ENCODE measurements at regions not wholly inside any gene's neighbourhood (a gene's known extent, or its start where the extent isn't known, plus 50 kb on each side); places are given as distances from the start of the nearest gene placed in this dataset.

DNA sequence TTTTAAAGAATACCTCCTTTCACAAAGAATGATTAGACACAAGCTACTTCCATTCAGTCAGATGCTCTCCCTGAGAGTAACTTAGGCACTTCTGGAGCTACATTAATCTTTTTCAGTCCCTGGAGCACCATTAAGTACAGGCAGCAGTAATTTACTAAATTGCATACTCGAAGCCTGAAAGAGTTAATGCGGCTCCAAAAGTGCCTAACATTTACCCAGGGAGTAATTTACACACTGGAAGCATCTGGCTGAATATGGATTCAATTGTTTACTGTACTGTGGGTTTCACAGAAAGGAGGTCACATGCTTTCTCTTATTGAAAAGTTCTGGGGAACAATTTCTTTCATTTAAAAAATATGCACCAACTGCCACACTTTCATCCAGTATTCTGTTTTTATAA, 260.8 kb upstream of the TENM3 start:
- no peak for DNase-seq

DNA sequence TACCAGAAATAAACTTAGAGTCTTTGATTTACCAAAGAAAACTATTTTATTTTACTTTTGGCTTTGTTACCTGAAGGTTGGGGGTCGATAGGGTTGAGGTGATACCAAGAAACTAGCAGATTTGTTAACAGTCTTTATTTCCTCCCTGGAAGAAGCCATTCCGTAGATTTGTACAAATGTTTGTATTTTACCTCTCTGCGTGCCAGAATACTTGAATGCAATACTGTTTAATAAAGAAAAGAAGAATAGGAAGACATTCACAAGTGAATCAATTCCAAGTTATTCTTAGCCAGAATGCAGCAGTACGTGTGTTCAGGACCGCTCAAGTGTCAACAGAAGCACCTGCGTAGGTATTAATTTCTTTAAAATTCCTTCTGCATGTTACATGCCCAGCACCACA, 260.3 kb upstream of the TENM3 start:
- no peak for DNase-seq

DNA sequence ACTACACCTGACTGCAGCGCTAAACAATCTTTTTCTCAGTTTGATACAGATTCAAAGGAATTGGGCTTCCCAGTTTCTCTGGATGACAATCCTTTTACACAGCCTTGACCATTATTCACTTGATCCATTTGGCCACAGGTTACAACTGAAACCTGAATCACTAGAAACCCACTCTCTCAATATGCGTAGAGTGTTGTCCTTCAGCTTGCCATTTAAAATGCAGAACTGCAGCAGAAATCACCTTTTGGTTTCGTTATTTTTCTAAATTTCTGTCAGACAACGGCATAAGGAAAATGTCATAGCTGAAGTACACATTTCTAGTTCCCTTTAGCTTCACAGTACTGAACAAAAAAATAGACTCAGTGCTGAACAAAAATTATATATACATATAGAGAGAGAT, 255.8 kb upstream of the TENM3 start:
- no peak for DNase-seq

DNA sequence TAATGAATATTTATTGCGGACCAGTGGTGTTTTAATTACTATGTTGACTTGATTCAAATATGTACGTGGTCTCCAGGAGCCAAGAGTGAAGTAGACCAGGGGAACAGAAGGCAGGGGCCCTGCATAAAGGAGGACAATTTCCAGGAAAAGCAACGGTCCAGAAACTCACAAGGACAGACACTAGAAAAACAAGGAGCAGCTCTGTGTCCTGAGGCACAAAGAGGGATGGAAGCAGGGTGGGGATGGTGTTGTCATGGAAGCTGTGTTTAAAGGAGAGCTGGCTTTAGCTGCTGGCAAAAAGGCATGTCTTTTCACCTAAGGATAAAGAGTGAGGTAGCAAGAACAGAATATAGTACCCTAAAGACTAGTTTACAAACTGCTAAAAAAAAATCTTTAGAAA, 254.1 kb upstream of the TENM3 start:
- DNase-seq, result no peak

DNA sequence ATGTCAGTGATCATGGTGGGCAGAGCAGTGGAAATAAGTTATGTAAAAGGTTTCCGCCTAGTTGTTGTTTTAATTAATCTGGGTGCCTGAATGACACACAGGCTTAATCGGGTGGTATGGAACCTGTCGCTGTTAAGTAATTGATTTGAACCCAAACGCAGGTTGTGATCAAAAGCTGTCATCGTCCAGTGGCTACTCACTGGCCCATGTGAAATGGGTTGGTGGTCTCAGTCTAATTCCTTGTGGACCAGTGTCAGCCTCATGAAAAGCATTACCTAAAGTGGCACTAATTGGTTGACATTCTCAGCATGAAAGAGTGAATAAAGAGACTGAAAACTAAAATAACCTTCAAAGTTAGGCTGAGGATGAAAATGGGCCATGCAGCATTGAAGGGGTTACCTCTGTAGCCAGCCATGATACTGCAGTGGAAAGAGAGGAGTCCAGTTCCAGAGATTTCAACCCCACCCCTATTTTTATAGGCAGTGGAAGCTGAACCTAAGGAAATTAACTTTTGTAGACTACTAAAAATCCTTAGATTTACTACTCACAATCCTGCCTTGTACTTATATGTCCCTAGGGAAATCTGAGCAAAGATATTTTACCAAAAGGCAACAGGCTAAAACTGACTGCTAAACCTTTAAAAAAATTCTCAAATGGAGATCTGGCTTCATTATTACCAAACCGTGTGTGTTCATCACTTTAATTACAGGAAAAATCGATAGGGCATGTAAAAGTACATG, 251.7 kb upstream of the TENM3 start:
- no peak for DNase-seq

DNA sequence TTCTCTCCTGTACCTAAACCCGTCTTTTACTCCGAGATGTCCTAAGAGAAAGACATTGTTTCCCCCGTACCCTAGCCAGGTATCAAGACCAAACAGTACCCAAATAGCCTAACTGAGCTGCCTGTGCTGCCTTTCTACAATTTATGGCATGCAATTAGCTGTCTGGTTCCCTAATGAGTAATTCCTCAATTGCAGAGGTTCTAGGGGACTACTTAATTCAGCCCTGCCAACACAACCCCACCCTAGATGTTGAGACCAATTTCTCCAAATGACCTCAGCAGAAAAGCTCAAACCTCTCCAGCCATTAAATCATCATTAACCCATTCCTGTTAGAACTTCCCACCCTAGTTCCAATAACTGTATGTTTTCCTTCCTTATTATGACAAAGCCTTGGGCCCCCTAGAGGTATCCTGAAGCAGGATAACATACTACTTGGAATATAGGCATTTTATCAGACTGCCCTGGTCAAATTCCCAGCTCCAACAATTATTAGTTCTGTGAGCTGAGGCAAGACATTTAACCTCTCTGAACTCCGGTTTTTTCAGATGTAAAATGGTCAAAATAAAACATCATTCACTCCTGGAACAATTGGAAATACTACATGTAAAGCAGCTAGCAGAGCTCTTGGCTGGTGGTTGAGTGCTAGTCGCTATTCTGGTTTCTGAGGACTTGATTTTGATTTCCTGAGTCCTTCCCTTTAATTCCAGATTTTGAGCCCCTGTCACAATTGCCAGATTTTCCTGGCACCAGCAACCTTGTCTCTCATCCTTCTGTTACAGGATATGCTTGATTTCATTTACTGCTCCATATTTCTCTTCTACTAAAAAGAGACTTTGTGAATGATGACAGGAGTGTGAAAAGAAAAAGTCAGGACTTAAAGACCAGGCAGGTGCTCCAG, 244.6 kb upstream of the TENM3 start:
- no peak for DNase-seq

DNA sequence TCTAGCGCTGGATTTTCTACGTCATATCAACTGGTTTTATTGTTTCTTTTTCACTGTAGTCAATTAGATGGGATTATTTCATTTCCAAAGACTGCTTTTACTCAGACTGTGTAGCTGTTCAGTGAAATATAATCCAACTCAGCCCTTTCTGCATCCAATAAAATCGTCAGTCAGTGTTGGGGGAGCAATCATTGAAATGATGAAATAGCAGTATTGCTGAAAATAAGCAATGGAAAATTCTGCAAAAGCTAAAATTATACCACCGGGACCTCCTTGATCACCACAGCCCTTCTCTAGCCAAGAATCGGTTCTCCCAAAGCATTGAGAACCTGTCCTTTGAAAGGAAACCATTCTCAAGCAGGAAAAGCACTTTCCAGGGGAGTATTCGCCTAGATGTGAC, 243.1 kb upstream of the TENM3 start:
- no peak for DNase-seq

DNA sequence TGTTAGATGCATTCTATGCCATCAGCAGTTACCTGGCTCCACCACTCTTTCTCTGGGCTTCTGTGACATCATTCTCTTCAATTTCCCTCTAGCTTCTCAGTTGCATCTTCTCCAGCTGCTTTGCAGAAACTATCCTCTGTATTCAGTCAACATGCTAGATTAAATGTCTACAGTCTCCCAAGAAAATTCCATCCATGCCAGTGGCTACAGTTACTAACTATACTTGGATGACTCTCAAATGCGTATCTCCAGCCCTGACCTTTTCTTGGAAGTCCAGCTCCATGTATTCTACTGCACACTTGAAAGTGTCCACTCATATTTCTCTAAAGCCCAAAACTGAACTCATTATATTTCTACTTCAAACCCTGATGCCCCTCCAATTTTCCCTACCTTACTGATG, 232.3 kb upstream of the TENM3 start:
- no peak for DNase-seq

DNA sequence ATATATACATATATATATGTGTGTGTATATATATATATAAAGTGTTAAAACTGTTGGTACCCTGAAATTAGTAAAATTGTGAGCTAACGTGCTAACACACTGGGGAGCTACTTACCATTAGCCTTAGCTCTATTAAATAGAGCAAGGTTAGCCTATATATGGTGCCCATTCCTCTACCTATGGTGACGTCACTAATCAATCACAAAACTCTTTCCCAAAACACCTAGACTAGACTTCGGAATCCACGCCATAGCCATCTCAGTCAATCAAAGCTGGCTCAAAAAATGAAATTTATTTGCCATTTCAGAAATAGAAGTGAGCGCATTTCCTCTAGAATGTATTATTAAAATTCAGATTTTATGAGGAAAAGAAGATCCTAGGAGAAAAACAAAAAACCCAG, 229.0 kb upstream of the TENM3 start:
- no peak for DNase-seq

DNA sequence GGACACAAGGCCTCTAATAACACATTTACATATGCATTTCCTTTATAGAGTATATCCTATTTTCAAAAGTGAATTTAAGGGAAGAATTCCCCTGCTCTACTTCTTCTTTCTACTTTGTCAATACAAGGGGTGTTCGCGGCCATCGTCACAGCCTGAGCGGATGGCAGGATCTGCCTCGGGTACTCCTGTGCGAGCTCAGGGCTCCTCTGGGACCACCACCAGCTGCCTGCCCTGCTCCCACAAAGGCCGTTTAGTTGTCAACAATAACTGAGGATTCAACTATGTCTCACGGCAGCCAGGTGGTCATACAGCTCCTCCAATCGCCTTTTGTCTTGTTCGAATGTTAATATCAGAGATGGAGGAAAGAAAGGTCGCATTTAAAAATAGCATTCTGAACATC, 228.2 kb upstream of the TENM3 start:
- DNase-seq, result no peak

DNA sequence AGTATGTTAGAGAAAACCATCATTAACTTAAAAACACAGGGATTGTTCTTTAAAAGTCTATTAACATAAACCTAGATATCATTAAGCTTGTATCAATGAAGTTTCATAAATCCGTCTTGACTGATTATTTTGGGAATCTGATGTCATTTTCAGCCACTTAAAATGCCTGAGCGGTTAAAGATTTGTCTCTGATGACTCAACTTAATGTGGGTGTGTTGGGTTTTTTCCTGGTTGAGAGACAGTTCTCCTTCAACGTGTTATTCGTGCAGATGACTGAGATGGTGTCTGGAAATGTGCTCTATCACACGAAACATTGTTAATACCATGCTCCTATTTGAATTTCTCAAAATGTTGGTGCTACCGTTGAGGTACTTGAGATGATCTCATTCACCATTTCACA, 227.3 kb upstream of the TENM3 start:
- DNase-seq, result no peak

DNA sequence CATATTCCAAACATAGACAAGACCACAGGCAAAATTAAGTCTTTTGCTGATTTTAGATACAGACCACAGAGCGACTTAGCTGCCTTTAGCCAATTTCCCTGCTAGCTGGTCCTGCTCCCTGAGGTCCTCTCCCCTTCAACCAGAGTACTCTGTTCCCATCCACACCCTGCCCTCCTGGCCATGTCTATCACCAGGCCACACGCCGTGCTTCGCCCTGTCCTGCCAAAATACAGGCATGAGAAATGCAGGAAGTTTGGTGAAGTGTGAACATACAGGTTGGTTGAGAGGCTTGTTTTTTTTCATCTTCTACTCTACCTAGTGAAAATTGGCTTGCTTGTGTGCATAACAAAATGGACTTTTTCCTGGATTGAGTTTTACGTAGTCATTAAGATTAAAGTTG, 226.2 kb upstream of the TENM3 start:
- no peak for DNase-seq

DNA sequence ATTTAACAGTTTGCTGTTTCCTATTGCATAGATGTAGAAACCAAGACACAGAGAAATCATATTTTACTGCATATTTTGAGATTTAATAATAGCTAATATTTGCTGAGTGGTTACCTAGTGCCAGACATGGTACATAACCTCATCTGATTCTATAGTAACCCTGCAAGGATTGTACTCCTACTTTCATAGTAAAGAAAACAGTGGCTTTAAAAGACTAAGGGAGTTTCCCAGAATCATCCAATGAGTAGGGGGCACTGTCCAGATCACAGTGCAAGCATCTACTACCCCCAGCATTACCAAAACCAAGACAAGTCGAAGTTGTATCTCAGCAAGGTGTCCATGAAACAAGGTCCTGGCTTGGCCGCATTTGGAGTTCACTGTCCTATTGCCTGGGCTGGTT, 224.5 kb upstream of the TENM3 start:
- no peak for DNase-seq

DNA sequence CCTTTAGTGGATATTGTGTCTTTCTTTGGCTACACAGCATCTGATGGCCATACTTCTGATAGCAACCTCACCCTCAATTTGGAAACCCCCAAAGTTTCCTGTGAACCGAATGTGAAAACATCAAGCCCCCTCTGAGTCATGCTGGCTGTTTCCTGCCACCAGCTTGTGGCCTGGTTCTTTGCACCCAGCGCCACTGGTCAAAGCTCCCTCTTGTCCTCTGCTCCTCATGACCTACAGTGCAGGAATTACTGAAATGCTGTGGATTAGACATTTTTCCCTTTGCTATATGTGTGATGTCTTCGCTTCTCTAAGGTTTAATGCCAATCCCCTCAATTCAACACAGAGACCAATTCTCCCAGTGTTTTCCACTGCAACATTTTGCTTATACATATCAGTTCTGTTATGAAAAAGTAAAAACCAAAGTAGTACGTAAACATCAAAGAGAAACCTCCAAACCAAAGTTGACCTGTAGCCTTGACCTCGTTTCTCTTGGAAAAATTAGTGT, 224.0 kb upstream of the TENM3 start:
- no peak for DNase-seq

DNA sequence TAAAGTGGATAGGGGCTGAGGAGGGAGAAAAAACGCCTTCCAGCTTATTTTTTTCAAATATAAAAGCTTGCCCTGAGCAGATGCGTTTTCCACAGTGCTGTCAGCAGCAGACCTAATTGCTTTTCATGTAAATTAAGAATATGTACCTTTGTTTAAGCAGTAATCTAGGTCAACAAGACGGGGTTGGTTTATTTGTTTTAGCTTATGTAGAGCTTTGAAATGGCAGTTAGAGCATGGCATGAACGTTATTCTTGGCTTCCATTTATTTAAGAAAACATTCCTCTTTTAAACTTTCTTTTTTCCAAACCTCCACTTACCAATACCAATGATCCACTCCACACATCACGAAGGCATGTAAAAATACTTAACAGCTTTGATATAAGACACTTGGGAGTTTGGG, 220.3 kb upstream of the TENM3 start:
- DNase-seq, result no peak

DNA sequence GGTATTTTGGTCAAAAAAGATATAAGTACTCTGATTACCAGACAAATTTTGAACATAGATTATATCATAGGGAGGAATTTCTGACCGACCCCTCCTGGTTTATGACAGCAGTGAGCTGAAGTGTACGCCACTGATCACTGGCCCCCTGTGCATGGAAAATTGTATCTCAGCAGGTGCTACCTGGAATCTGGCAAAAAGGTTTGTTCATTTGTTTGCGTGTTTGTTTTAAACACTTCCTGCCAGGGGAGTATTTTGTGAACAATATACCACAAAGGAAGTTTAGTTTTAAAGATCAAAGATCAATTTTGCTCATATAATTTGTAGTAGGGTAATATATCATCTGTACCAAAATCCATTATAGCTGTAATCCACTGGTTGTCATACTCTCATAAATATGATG, 219.7 kb upstream of the TENM3 start:
- DNase-seq, result no peak

DNA sequence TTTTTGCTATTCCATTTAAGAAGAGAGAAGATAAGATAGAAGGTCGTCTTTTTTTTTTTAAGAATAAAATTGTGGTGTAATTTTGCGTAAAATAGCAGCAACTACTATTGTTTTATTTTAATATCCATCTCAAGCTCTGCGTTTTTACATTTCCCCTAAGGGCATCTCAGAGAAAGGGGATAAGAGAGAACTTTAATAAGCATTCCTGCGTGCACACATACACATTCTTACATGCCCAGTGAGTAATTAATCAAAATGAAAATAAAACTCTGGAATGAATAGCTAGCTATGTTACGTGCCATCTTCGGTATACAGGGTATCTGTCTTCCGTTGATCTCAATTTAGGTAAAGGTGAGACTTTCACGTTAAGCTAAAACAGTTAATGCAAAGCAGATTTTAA, 200.3 kb upstream of the TENM3 start:
- DNase-seq, result no peak

DNA sequence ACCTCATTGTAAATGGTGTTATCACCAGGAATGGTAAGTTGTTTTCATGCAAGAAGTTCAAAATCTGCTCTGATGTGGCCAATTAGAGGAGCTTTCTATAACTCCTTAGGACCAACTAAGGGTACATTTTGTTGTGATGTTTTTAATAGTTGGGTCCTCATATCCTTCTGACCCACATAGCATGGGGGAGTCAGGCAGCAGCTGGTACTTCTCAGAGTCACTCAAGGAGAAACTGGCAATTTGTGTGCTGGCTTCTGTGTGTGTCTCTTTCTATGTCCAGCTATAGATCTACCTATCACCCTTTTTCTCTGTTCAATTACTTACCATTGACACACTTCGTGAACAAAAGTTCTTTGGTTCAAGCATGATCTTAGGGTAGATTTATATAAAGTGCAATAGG, 194.3 kb upstream of the TENM3 start:
- no peak for DNase-seq

DNA sequence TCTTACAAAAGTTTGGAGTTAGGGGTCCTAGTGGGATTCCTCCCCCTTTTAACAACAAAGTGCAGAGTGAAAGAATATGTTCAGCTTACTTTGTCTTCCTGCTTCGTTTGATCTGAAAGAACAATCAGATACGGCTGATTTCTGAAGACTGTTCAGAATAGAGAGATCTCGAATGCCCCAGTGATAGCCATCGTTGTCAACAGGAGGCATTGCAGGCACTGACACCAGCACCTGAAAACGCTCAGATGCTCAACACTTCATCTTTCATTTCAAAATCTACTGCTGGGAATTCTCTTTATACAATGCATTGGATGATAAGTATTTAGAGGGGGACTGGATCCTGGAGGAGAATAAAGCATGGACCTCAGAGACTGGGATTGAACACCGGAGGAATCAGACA, 186.3 kb upstream of the TENM3 start:
- DNase-seq, result no peak

DNA sequence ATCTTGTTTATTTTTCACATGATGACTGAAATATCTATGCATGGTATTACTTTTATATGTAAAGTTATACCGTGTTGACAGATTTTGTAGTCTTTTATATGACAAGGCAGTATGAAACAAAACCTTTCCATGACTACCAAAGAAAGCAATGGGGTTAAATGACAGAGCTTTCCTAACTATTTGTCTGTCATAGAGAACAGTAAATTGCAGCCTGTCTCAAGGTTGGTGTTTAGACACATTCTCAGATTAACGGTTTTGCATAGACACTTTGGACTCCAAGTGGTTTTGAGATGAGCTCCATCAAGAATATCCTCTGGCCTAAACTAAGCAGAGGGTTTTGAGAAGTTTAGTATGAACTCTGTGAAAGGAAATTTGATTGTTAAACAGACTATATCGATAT, 180.7 kb upstream of the TENM3 start:
- DNase-seq, result no peak

DNA sequence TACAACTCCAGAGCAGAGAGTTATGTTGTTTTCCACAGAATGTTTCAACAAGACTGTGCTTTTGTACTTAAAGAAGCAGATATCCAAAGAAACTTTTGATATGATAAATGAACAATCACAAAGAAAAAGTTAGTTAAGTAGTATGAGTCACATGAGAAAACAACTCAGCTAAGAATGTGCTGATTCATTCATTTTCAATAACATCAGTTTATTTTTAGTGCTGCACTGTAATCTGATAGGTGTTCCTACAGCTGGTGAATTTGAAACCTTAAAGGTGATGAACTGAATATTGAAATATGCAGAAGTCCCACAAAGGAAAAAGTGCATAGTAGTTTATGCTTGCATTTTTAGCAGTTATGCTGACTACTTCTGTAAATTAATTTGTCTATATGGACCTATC, 180.3 kb upstream of the TENM3 start:
- DNase-seq, result no peak

DNA sequence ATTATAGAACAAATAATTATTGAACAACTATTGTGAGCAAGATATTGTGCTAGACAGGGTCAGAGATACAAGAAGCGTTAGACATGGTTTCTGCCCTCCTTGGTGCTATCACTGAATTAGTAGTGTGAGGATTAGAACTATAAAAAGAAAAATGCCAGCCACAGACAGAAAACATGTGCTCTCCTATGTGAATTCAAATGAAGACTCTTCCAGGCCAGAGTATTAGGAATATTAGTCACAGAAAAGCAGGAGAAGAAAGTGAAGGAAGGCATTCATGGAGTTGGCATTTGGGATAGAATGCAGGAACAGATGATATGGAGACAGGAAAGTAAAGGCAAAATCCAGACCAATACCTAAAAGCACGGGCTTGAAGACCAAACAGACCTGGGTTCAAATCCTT, 179.6 kb upstream of the TENM3 start:
- no peak for DNase-seq

DNA sequence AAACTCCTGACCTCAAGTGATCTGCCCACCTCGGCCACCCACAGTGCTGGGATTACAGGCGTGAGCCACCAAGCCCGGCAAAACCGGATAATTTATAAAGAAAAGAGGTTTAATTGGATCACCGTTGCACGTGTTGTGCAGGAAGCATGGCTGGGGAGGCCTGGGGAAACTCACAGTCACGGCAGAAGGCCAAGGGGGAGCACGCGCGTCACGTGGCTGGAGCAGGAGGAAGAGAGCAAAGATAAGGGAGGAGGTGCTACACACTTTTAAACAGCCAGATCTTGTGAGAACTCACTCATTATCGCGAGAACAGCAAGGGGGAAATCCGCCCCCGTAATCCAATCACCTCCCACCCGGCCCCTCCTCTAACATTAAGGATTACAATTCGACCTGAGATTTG, 177.9 kb upstream of the TENM3 start:
- no peak for DNase-seq

DNA sequence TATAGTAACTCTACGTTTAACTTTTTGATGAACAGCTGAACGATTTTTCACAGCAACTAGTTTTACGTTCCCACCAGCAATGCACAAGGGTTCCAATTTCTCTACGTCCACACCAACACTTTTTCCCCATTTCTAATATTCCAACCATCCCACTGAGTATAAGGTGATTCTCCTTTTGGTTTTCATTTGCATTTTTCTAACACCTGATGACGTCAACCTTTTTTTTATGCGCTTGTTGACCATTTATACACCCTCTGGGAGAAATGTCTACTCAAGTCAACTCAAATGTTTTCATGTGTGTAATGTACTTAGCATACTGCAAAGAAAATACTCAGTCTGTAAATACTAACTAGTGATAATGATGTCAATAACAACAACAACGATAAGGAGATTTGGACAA, 177.2 kb upstream of the TENM3 start:
- no peak for DNase-seq

DNA sequence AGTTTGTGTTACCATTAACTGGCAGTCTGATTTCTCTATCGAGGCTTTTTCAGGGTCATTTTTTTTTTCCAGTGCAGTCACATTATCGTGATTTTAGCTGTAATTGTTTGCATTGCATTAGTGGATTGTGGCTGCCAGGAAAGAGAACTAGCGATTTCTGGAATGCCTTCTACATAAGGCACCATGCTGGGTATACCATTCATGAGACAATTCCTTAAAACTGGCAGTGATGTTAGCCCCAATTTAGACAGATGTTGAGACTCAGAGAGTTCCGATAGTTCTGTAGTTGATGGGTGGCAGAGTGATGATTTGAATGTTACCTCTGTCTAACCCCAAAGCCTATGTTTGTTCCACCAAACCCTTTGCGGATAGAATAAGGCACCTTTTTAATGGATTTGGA, 175.4 kb upstream of the TENM3 start:
- no peak for DNase-seq

Measured in DMS 273 treated with DMSO at 0.1 percent for 48 hours (cell line).